IMR-90 (cell line): ENCODE measurements at regions not wholly inside any gene's neighbourhood (a gene's known extent, or its start where the extent isn't known, plus 50 kb on each side); places are given as distances from the start of the nearest gene placed in this dataset.

Source experiments
- ATAC-seq: fragments of 200-7000 bp; cut with Tn5 transposase; 2 replicates; pipeline ENCODE4 v1.9.1; 2020; ENCODE audit warnings: low read depth, mild to moderate bottlenecking, moderate library complexity
- BruUV-seq: library from RNA; stranded (reverse); fragments of 400-500 nt; replicated peaks from 2 replicates; lab custom pipeline; 2021; lab: Mats Ljungman, UMichigan
- CTCF ChIA-PET: fragments of 300-600 bp; formaldehyde crosslinking; extraction: SDS; loops from one replicate; lab custom pipeline; 2021; ENCODE audit warnings: antibody characterized with exemption; lab: Yijun Ruan, JAX
- POLR2A ChIA-PET: fragments of 300-600 bp; sonication (Branson Sonifier 250); formaldehyde crosslinking; loops from one replicate; lab custom pipeline; 2022; ENCODE audit warnings: antibody characterized with exemption; ENCODE audit not compliant: unreplicated experiment; lab: Charles Lee
- DNase-seq: peaks from one replicate; pipeline ENCODE4 v3.0.0; 2013
- H2AFZ ChIP-seq: replicated peaks from 2 replicates; pipeline ENCODE3; 2013; ENCODE audit warnings: low read length, mild to moderate bottlenecking; ENCODE audit not compliant: poor library complexity
- H2AK5ac ChIP-seq: 2 replicates; pipeline ENCODE4 v1.6.1; 2013; ENCODE audit warnings: low read depth, low read length, inconsistent platforms
- H2AK9ac ChIP-seq: replicated peaks from 2 replicates; pipeline ENCODE3; 2013; ENCODE audit warnings: mild to moderate bottlenecking, low read depth, low read length, moderate library complexity; ENCODE audit not compliant: poor library complexity
- H2BK120ac ChIP-seq: 2 replicates; pipeline ENCODE4 v1.6.1; 2013; ENCODE audit warnings: low read depth, low read length, inconsistent platforms
- H2BK15ac ChIP-seq: 3 replicates; pipeline ENCODE4 v1.6.1; 2013; ENCODE audit warnings: low read depth, low read length, inconsistent platforms
- H2BK20ac ChIP-seq: 2 replicates; pipeline ENCODE4 v1.6.1; 2013; ENCODE audit warnings: low read depth, mild to moderate bottlenecking, inconsistent platforms, low read length, moderate library complexity
- H2BK5ac ChIP-seq: 2 replicates; pipeline ENCODE4 v1.6.1; 2013; ENCODE audit warnings: mild to moderate bottlenecking, low read depth, low read length, inconsistent platforms; ENCODE audit not compliant: poor library complexity, severe bottlenecking
- H3K14ac ChIP-seq: replicated peaks from 2 replicates; pipeline ENCODE4 v1.6.1; 2013; ENCODE audit warnings: low read depth, low read length, inconsistent platforms
- H3K18ac ChIP-seq: 2 replicates; pipeline ENCODE4 v1.6.1; 2013; ENCODE audit warnings: low read depth, low read length, control low read depth
- H3K23ac ChIP-seq: 2 replicates; pipeline ENCODE4 v1.6.1; 2013; ENCODE audit warnings: low read depth, low read length, inconsistent platforms
- H3K27ac ChIP-seq: 2 replicates; pipeline ENCODE4 v1.5.1; 2013; ENCODE audit warnings: mild to moderate bottlenecking, control low read depth, low read length; ENCODE audit not compliant: insufficient read depth
- H3K27me3 ChIP-seq: 2 replicates; pipeline ENCODE4 v1.6.1; 2013; ENCODE audit warnings: low read length; ENCODE audit not compliant: control insufficient read depth, insufficient read depth
- H3K36me3 ChIP-seq: 2 replicates; pipeline ENCODE4 v1.6.1; 2013; ENCODE audit warnings: low read length, mixed read lengths; ENCODE audit not compliant: control insufficient read depth, insufficient read depth
- H3K4ac ChIP-seq: 2 replicates; pipeline ENCODE4 v1.6.1; 2013; ENCODE audit warnings: low read depth, low read length, inconsistent platforms
- H3K4me1 ChIP-seq: 2 replicates; pipeline ENCODE4 v1.6.1; 2013; ENCODE audit warnings: low read length, mixed read lengths; ENCODE audit not compliant: control insufficient read depth, insufficient read depth
- H3K4me2 ChIP-seq: 2 replicates; pipeline ENCODE4 v1.6.1; 2013; ENCODE audit warnings: low read depth, mild to moderate bottlenecking, control low read depth, low read length, moderate library complexity
- H3K4me3 ChIP-seq: 2 replicates; pipeline ENCODE4 v1.5.1; 2013; ENCODE audit warnings: low read depth, mild to moderate bottlenecking, control low read depth, low read length, moderate library complexity; ENCODE audit not compliant: insufficient read depth
- H3K56ac ChIP-seq: 2 replicates; pipeline ENCODE4 v1.6.1; 2013; ENCODE audit warnings: low read length, inconsistent platforms; ENCODE audit not compliant: insufficient read depth; ENCODE audit errors: extremely low read depth
- H3K79me1 ChIP-seq, 2 experiments: 2 replicates each; pipeline ENCODE4 v1.6.1; 2013; ENCODE audit warnings: low read length in 2 of 2, inconsistent platforms in 1 of 2, low read depth in 1 of 2
- H3K9ac ChIP-seq: 2 replicates; pipeline ENCODE4 v1.6.1; 2013; ENCODE audit warnings: low read depth, low read length, control low read depth
- H3K9me1 ChIP-seq: 2 replicates; pipeline ENCODE4 v1.6.1; 2013; ENCODE audit warnings: low read length, inconsistent platforms; ENCODE audit not compliant: insufficient read depth
- H3K9me3 ChIP-seq: 2 replicates; pipeline ENCODE4 v1.6.1; 2013; ENCODE audit warnings: low read length; ENCODE audit not compliant: control insufficient read depth, insufficient read depth
- H4K20me1 ChIP-seq: 2 replicates; pipeline ENCODE4 v1.6.1; 2013; ENCODE audit warnings: low read length, inconsistent platforms; ENCODE audit not compliant: insufficient read depth
- H4K5ac ChIP-seq: 2 replicates; pipeline ENCODE4 v1.6.1; 2013; ENCODE audit warnings: mild to moderate bottlenecking, low read depth, low read length, control low read depth
- H4K8ac ChIP-seq, 2 experiments: 2 replicates each; pipeline ENCODE4 v1.6.1; 2013; ENCODE audit warnings: low read depth in 2 of 2, low read length in 2 of 2, control low read depth in 1 of 2, inconsistent platforms in 1 of 2
- H4K91ac ChIP-seq: 2 replicates; pipeline ENCODE4 v1.6.1; 2013; ENCODE audit warnings: low read depth, low read length, inconsistent platforms; ENCODE audit not compliant: insufficient read depth
- BHLHE40 ChIP-seq: fragments of 150-350 bp; IDR thresholded peaks from 2 replicates; pipeline ENCODE4 v1.6.1; 2016; ENCODE audit warnings: mild to moderate bottlenecking, low read depth, low read length
- CEBPB ChIP-seq: IDR thresholded peaks from 2 replicates; pipeline ENCODE4 v1.6.1; 2012; ENCODE audit warnings: low read depth, low read length, improper control_type of control experiment
- FOS ChIP-seq: fragments of 150-350 bp; IDR thresholded peaks from 2 replicates; pipeline ENCODE4 v1.6.1; 2016; ENCODE audit warnings: low read depth, low read length
- MAFK ChIP-seq: IDR thresholded peaks from 2 replicates; pipeline ENCODE4 v1.6.1; 2012; ENCODE audit warnings: low read depth, low read length, improper control_type of control experiment
- MAZ ChIP-seq: IDR thresholded peaks from 2 replicates; pipeline ENCODE4 v1.6.1; 2012; ENCODE audit warnings: low read depth, mild to moderate bottlenecking, low read length, improper control_type of control experiment, moderate library complexity, borderline replicate concordance
- NFE2L2 ChIP-seq: fragments of 150-350 bp; IDR thresholded peaks from 2 replicates; pipeline ENCODE4 v1.6.1; 2016; ENCODE audit warnings: low read depth, mild to moderate bottlenecking, low read length
- POLR2A ChIP-seq: IDR thresholded peaks from 2 replicates; pipeline ENCODE4 v1.6.1; 2012; ENCODE audit warnings: mild to moderate bottlenecking, low read depth, low read length
- RAD21 ChIP-seq: IDR thresholded peaks from 2 replicates; pipeline ENCODE4 v1.6.1; 2012; ENCODE audit warnings: low read length, improper control_type of control experiment
- RCOR1 ChIP-seq: IDR thresholded peaks from 2 replicates; pipeline ENCODE4 v1.6.1; 2012; ENCODE audit warnings: mild to moderate bottlenecking, low read length, improper control_type of control experiment; ENCODE audit not compliant: insufficient replicate concordance
- RFX5 ChIP-seq: IDR thresholded peaks from 2 replicates; pipeline ENCODE4 v1.8.0; 2012; ENCODE audit warnings: low read depth, mild to moderate bottlenecking, low read length, moderate library complexity
- SMC3 ChIP-seq: fragments of 150-350 bp; IDR thresholded peaks from 2 replicates; pipeline ENCODE4 v1.6.1; 2016; ENCODE audit warnings: low read depth, mild to moderate bottlenecking, antibody characterized with exemption, low read length, moderate library complexity
- WGBS, 2 experiments: methylation state at CpG; one replicate each; pipeline versions ENCODE4 v1.1.5 to v1.1.7; 2013; ENCODE audit warnings: missing lambda C conversion rate in 2 of 2; ENCODE audit not compliant: insufficient read length in 1 of 2; ENCODE audit errors: extremely low coverage in 2 of 2; 5-methylcytosine and 5-hydroxymethylcytosine counted together
- dilution Hi-C: fragments of 300-500 bp; cut with HindIII; formaldehyde crosslinking; loops from one replicate; pipeline ENCODE4 v1.14.3; 2018; ENCODE audit warnings: low sequenced_read_pairs; ENCODE audit not compliant: unreplicated experiment
- in situ Hi-C: fragments of 300-500 bp; cut with MboI; formaldehyde crosslinking; loops from 3 replicates; pipeline ENCODE4 v1.14.3; 2019; ENCODE audit warnings: low sequenced_read_pairs, inconsistent platforms, mixed read lengths
- intact Hi-C: fragments of 100-400 bp; cut with micrococcal nuclease; formaldehyde crosslinking; loops from 2 replicates; pipeline ENCODE4 v1.10.0; 2022
- TF ChIP-seq, protein P1 (sequence below): conservative IDR thresholded peaks from 2 replicates; pipeline ENCODE4 v1.5.1; 2012; ENCODE audit warnings: mild to moderate bottlenecking, low read depth, low read length, improper control_type of control experiment

DNA sequence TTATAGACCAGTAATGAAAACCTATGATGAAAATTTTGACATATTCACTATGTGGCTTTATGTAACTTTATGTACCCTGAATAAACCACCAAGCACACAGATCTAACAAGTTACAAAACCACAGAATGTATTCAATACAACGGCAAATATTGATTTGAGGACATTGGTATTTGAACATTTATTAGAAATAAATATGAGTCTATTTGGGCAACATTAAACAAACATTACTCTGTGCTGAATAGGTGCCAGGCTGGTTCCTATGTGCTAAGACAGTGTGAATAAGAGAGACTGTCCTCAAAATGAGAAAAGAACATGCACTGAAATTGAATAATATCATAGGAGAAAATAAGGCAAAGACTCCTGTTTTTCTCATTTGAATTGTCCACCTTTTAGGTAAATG is 1341.2 kb downstream of the PLA2G4A start:
- TF ChIP-seq MAFK (no peak), CEBPB (no peak), BHLHE40 (no peak), SMC3 (no peak), FOS (no peak), MAZ (no peak), POLR2A (no peak), NFE2L2 (no peak), RAD21 (no peak), RCOR1 (no peak), RFX5 (no peak)
- TF ChIP-seq, protein P1, sequence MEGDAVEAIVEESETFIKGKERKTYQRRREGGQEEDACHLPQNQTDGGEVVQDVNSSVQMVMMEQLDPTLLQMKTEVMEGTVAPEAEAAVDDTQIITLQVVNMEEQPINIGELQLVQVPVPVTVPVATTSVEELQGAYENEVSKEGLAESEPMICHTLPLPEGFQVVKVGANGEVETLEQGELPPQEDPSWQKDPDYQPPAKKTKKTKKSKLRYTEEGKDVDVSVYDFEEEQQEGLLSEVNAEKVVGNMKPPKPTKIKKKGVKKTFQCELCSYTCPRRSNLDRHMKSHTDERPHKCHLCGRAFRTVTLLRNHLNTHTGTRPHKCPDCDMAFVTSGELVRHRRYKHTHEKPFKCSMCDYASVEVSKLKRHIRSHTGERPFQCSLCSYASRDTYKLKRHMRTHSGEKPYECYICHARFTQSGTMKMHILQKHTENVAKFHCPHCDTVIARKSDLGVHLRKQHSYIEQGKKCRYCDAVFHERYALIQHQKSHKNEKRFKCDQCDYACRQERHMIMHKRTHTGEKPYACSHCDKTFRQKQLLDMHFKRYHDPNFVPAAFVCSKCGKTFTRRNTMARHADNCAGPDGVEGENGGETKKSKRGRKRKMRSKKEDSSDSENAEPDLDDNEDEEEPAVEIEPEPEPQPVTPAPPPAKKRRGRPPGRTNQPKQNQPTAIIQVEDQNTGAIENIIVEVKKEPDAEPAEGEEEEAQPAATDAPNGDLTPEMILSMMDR, result no peak
- dilution Hi-C loops, result no loop called here
- ATAC-seq, result no peak
- POLR2A ChIA-PET, result no interaction called here
- Histone ChIP-seq H2BK5ac (no peak overlapping the region), H4K91ac (no peak overlapping the region), H3K4ac (no peak overlapping the region), H2AFZ (no peak overlapping the region), H3K79me1 (no peaks in the 10 kb centered on the region), H3K9ac (no peak overlapping the region), H3K4me2 (no peak overlapping the region), H4K20me1 (no peaks in the 10 kb centered on the region), H2BK120ac (no peak overlapping the region), H2BK15ac (no peak overlapping the region), H3K27ac (no peak overlapping the region), H3K4me1 (no peaks in the 10 kb centered on the region), H2AK5ac (no peak overlapping the region), H2AK9ac (no peak overlapping the region), H3K23ac (no peak overlapping the region), H3K18ac (no peak overlapping the region), H3K14ac (no peak overlapping the region), H4K8ac (no peak overlapping the region), H3K56ac (no peak overlapping the region), H3K4me3 (no peak overlapping the region), H3K27me3 (no peaks in the 10 kb centered on the region), H4K5ac (no peak overlapping the region), H3K9me1 (no peaks in the 10 kb centered on the region), H3K9me3 (no peaks in the 10 kb centered on the region), H3K36me3 (no peaks in the 10 kb centered on the region), H2BK20ac (no peak overlapping the region)
- CTCF ChIA-PET, result no interaction called here
- intact Hi-C loops, result no loop called here
- in situ Hi-C loops, result no loop called here
- DNase-seq, result no peak
- no CpG with 5 or more reads among the region's 1 CpG for WGBS, 2 experiments
- no TSS peak for BruUV-seq
